ENCODE measurements at regions not wholly inside any gene's neighbourhood (a gene's known extent, or its start where the extent isn't known, plus 50 kb on each side); places are given as distances from the start of the nearest gene placed in this dataset.

- Histone ChIP-seq H3K27me3 (ENCODE audit: control insufficient read depth in 2 of 2, insufficient read depth in 2 of 2, low read length in 2 of 2) (no peaks in the 10 kb centered on the region), H3K36me3 (ENCODE audit: control insufficient read depth in 2 of 2, insufficient read depth in 2 of 2, low read length in 2 of 2) (no peaks in the 10 kb centered on the region), H3K9me3 (ENCODE audit: control insufficient read depth in 2 of 2, low read length in 2 of 2) (peaks cover 0 to under 1% of the 10 kb centered on the region in 2 donors), H3K4me1 (ENCODE audit: control insufficient read depth in 2 of 2, insufficient read depth in 2 of 2, low read length in 2 of 2) (no peaks in the 10 kb centered on the region), H3K27ac (ENCODE audit: low read depth in 2 of 2, low read length in 2 of 2) (no peak overlapping the region), H3K4me3 (ENCODE audit: low read length in 2 of 2) (no peak overlapping the region), H3K9ac (ENCODE audit: low read depth in 1 of 2, low read length in 2 of 2) (no peak overlapping the region)
These were observed 1542.6 kb downstream of the AACS start for GRCh38 chr12:126607867-126608266.

DNA sequence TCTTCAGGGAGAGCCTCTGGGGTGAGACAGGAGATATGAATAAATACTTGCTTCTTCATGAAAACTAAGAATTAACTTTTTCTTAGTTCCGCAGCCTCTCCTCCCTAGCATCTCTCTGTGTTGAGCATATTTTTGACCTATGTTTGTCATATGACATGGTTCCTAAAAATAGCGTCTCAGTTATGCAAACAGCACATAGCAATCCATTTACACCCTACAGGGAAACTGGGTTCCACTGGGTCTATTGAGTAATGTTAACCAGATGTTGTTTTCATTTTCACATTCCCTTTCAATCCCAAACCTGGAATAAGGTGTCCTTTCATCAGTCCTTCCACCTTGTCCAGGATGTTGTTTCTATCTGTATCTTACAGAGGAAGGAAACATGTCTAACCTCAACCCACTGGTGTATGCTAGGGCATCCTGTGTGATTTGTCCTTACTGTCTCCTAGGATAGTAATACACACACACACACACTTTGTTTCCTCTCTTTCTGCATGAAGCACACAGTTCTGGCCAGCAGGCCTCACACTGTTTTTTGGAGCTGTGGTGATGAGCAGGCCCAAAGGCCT is 1543.5 kb downstream of the AACS start:
- no peak overlapping the region for H3K27ac ChIP-seq (ENCODE audit: low read depth in 2 of 2, low read length in 2 of 2)
- H3K9me3 ChIP-seq (ENCODE audit: control insufficient read depth in 2 of 2, low read length in 2 of 2): peaks cover 0 to 4% of the 10 kb centered on the region in 2 donors
- no peaks in the 10 kb centered on the region for H3K27me3 ChIP-seq (ENCODE audit: control insufficient read depth in 2 of 2, insufficient read depth in 2 of 2, low read length in 2 of 2)
- H3K4me3 ChIP-seq (ENCODE audit: low read length in 2 of 2): no peak overlapping the region
- no peaks in the 10 kb centered on the region for H3K4me1 ChIP-seq (ENCODE audit: control insufficient read depth in 2 of 2, insufficient read depth in 2 of 2, low read length in 2 of 2)
- H3K36me3 ChIP-seq (ENCODE audit: control insufficient read depth in 2 of 2, insufficient read depth in 2 of 2, low read length in 2 of 2): no peaks in the 10 kb centered on the region
- H3K9ac ChIP-seq (ENCODE audit: low read depth in 1 of 2, low read length in 2 of 2): no peak overlapping the region

DNA sequence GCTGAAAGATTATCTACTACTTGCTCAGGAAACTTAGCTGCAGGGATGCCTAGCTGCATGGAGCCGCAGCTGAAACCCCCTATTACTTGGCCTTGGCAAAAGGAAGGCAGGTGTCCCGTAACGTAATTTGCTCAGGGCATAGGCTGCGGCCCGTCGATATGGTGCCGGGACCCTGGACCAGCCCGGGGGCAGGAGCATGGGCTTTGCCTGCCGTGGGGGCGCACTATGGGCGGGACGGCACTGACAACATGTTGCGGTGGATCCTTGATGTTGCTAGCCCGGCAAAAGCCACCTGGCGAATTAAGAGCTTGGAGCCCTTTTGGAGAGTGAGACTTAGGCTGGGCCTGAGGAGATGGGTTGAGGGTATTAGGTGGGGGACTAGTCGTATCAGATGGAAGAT is 1551.2 kb downstream of the AACS start:
- H3K36me3 ChIP-seq (ENCODE audit: control insufficient read depth in 2 of 2, insufficient read depth in 2 of 2, low read length in 2 of 2): no peaks in the 10 kb centered on the region
- H3K4me3 ChIP-seq (ENCODE audit: low read length in 2 of 2): no peak overlapping the region
- H3K4me1 ChIP-seq (ENCODE audit: control insufficient read depth in 2 of 2, insufficient read depth in 2 of 2, low read length in 2 of 2): no peaks in the 10 kb centered on the region
- no peak overlapping the region for H3K27ac ChIP-seq (ENCODE audit: low read depth in 2 of 2, low read length in 2 of 2)
- no peaks in the 10 kb centered on the region for H3K27me3 ChIP-seq (ENCODE audit: control insufficient read depth in 2 of 2, insufficient read depth in 2 of 2, low read length in 2 of 2)
- H3K9ac ChIP-seq (ENCODE audit: low read depth in 1 of 2, low read length in 2 of 2): no peak overlapping the region
- H3K9me3 ChIP-seq (ENCODE audit: control insufficient read depth in 2 of 2, low read length in 2 of 2): peaks cover 2 to 4% of the 10 kb centered on the region in 2 donors

DNA sequence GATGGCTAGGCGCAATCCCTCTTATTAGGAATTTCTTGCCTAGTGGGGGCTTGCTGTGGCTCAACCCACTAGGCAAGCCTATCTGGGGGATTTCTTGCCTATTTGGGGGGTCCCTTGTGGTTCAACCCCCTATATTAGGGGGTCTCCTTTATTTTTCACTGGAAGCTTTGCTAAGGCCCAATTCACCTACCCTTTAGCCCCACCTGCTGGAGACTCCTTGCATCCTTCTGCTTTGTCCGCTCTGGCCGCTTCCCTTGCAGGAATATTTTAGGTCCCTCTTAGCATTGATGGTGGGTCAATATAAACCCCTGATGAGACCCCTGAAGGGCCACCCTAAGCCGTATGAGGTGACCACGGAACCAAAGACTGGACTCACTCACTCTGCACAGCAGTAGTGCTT is 1552.1 kb downstream of the AACS start:
- H3K4me1 ChIP-seq (ENCODE audit: control insufficient read depth in 2 of 2, insufficient read depth in 2 of 2, low read length in 2 of 2): no peaks in the 10 kb centered on the region
- no peaks in the 10 kb centered on the region for H3K36me3 ChIP-seq (ENCODE audit: control insufficient read depth in 2 of 2, insufficient read depth in 2 of 2, low read length in 2 of 2)
- peaks cover 2 to 4% of the 10 kb centered on the region in 2 donors for H3K9me3 ChIP-seq (ENCODE audit: control insufficient read depth in 2 of 2, low read length in 2 of 2)
- H3K27ac ChIP-seq (ENCODE audit: low read depth in 2 of 2, low read length in 2 of 2): no peak overlapping the region
- H3K9ac ChIP-seq (ENCODE audit: low read depth in 1 of 2, low read length in 2 of 2): no peak overlapping the region
- H3K4me3 ChIP-seq (ENCODE audit: low read length in 2 of 2): no peak overlapping the region
- H3K27me3 ChIP-seq (ENCODE audit: control insufficient read depth in 2 of 2, insufficient read depth in 2 of 2, low read length in 2 of 2): no peaks in the 10 kb centered on the region

DNA sequence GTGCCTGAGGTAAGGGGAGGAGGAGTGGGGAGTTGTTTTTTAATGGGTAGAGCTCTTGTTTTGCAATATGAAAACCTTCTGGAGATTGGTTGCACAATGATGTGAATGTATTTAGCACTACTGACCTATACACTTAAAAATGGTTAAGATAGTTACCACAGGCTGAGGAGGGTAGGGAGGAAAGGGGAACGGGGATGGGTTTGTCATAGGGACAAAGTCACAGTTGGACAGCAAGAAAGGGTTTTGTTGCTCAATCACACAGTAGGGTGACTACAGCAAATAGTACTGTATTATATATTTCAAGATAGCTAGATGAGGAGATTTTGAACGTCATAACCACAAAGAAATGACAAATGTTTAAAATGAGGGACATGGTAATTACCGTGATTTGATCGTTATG is 1562.4 kb downstream of the AACS start:
- H3K9ac ChIP-seq (ENCODE audit: low read depth in 1 of 2, low read length in 2 of 2): no peak overlapping the region
- no peaks in the 10 kb centered on the region for H3K4me1 ChIP-seq (ENCODE audit: control insufficient read depth in 2 of 2, insufficient read depth in 2 of 2, low read length in 2 of 2)
- no peaks in the 10 kb centered on the region for H3K27me3 ChIP-seq (ENCODE audit: control insufficient read depth in 2 of 2, insufficient read depth in 2 of 2, low read length in 2 of 2)
- peaks cover 3 to 4% of the 10 kb centered on the region in 2 donors for H3K9me3 ChIP-seq (ENCODE audit: control insufficient read depth in 2 of 2, low read length in 2 of 2)
- H3K36me3 ChIP-seq (ENCODE audit: control insufficient read depth in 2 of 2, insufficient read depth in 2 of 2, low read length in 2 of 2): no peaks in the 10 kb centered on the region
- H3K27ac ChIP-seq (ENCODE audit: low read depth in 2 of 2, low read length in 2 of 2): no peak overlapping the region
- no peak overlapping the region for H3K4me3 ChIP-seq (ENCODE audit: low read length in 2 of 2)

DNA sequence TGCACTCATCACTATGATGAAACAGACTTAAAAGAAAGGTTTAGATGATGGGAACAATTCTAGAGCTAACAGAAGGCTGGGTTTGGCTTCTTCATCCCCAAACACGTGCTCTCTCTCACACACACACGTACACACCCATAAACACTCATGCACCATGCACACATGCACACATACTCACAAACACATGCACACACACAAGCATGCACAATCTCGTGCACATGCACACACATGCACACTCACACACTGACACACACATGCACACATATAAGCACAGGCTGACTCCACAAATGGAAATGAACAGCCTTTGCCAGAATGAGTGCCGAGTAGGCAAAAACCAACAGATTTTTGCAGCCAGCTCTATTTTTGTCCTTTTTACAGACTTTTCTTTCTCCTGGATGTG is 1571.6 kb downstream of the AACS start:
- Histone ChIP-seq H3K36me3 (ENCODE audit: control insufficient read depth in 2 of 2, insufficient read depth in 2 of 2, low read length in 2 of 2) (no peaks in the 10 kb centered on the region), H3K4me3 (ENCODE audit: low read length in 2 of 2) (no peak overlapping the region), H3K4me1 (ENCODE audit: control insufficient read depth in 2 of 2, insufficient read depth in 2 of 2, low read length in 2 of 2) (no peaks in the 10 kb centered on the region), H3K9ac (ENCODE audit: low read depth in 1 of 2, low read length in 2 of 2) (no peak overlapping the region), H3K27ac (ENCODE audit: low read depth in 2 of 2, low read length in 2 of 2) (no peak overlapping the region), H3K27me3 (ENCODE audit: control insufficient read depth in 2 of 2, insufficient read depth in 2 of 2, low read length in 2 of 2) (no peaks in the 10 kb centered on the region), H3K9me3 (ENCODE audit: control insufficient read depth in 2 of 2, low read length in 2 of 2) (peaks cover 0 to 3% of the 10 kb centered on the region in 2 donors)

DNA sequence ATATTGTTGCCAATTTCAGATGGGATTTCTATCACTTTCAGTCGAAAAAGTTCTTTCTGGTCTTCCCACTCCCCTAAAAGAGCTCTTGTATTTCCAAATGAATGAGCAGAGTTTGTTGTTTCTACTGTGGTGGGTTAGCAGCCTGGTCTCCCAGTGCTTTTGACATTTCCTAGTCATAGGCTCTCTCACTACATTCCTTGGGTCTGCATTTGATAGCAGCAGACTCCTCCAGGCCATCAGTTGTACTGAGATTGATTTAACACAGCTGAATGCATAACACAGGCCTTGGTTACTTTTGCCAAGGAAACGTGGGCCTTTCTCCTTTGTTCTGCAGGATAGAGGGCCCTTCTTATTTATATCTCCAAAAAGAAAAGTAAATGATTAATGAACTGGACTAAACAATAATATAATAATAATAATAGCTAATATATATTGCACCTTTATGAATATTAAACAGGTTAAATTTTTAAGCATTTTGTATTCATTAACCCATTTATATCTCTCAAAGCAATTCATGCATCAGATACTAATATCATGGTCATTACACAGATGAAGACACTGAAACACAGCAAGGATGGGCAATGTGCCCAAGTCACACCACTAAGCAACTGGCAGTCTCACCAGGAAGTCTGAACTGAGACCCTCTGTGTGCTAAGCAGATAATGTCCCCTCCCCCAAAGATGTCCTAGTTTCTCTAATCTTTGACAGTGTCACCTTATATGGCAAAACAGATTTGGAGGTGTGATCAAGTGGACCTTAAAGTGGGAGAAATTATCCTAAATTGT is 1579.2 kb downstream of the AACS start:
- Histone ChIP-seq H3K9me3 (ENCODE audit: control insufficient read depth in 2 of 2, low read length in 2 of 2) (no peaks in the 10 kb centered on the region), H3K27me3 (ENCODE audit: control insufficient read depth in 2 of 2, insufficient read depth in 2 of 2, low read length in 2 of 2) (no peaks in the 10 kb centered on the region), H3K9ac (ENCODE audit: low read depth in 1 of 2, low read length in 2 of 2) (no peak overlapping the region), H3K27ac (ENCODE audit: low read depth in 2 of 2, low read length in 2 of 2) (no peak overlapping the region), H3K4me1 (ENCODE audit: control insufficient read depth in 2 of 2, insufficient read depth in 2 of 2, low read length in 2 of 2) (no peaks in the 10 kb centered on the region), H3K4me3 (ENCODE audit: low read length in 2 of 2) (no peak overlapping the region), H3K36me3 (ENCODE audit: control insufficient read depth in 2 of 2, insufficient read depth in 2 of 2, low read length in 2 of 2) (no peaks in the 10 kb centered on the region)

GRCh38 chr12:126648074-126648473 is 1582.8 kb downstream of the AACS start:
- Histone ChIP-seq H3K27me3 (ENCODE audit: control insufficient read depth in 2 of 2, insufficient read depth in 2 of 2, low read length in 2 of 2) (no peaks in the 10 kb centered on the region), H3K27ac (ENCODE audit: low read depth in 2 of 2, low read length in 2 of 2) (no peak overlapping the region), H3K36me3 (ENCODE audit: control insufficient read depth in 2 of 2, insufficient read depth in 2 of 2, low read length in 2 of 2) (no peaks in the 10 kb centered on the region), H3K4me3 (ENCODE audit: low read length in 2 of 2) (no peak overlapping the region), H3K4me1 (ENCODE audit: control insufficient read depth in 2 of 2, insufficient read depth in 2 of 2, low read length in 2 of 2) (no peaks in the 10 kb centered on the region), H3K9me3 (ENCODE audit: control insufficient read depth in 2 of 2, low read length in 2 of 2) (no peaks in the 10 kb centered on the region), H3K9ac (ENCODE audit: low read depth in 1 of 2, low read length in 2 of 2) (no peak overlapping the region)

DNA sequence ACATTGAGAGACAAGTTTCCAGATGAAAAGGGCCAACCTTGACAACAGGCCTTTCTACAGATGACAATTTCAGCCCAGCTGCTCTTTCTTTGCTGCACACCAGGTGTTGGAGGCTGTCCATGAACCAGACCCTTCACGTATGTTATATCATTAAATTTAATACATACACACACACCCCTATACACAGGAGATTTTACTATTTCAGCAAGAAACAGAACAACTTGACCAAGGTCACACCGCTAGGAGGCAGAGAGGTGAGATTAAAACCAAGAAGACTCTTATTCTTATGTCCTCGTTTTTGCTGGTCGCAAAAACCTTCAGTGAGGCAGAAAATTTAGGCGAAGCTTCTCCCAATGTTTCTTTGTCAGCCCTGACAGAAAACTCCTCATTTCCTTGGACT is 1585.9 kb downstream of the AACS start:
- no peak overlapping the region for H3K4me3 ChIP-seq (ENCODE audit: low read length in 2 of 2)
- no peaks in the 10 kb centered on the region for H3K9me3 ChIP-seq (ENCODE audit: control insufficient read depth in 2 of 2, low read length in 2 of 2)
- H3K27ac ChIP-seq (ENCODE audit: low read depth in 2 of 2, low read length in 2 of 2): no peak overlapping the region
- H3K9ac ChIP-seq (ENCODE audit: low read depth in 1 of 2, low read length in 2 of 2): no peak overlapping the region
- no peaks in the 10 kb centered on the region for H3K27me3 ChIP-seq (ENCODE audit: control insufficient read depth in 2 of 2, insufficient read depth in 2 of 2, low read length in 2 of 2)
- no peaks in the 10 kb centered on the region for H3K4me1 ChIP-seq (ENCODE audit: control insufficient read depth in 2 of 2, insufficient read depth in 2 of 2, low read length in 2 of 2)
- H3K36me3 ChIP-seq (ENCODE audit: control insufficient read depth in 2 of 2, insufficient read depth in 2 of 2, low read length in 2 of 2): no peaks in the 10 kb centered on the region

GRCh38 chr12:126663304-126664094 is 1598.3 kb downstream of the AACS start:
- no peaks in the 10 kb centered on the region for H3K36me3 ChIP-seq (ENCODE audit: control insufficient read depth in 2 of 2, insufficient read depth in 2 of 2, low read length in 2 of 2)
- no peak overlapping the region for H3K9ac ChIP-seq (ENCODE audit: low read depth in 1 of 2, low read length in 2 of 2)
- H3K27ac ChIP-seq (ENCODE audit: low read depth in 2 of 2, low read length in 2 of 2): no peak overlapping the region
- no peaks in the 10 kb centered on the region for H3K4me1 ChIP-seq (ENCODE audit: control insufficient read depth in 2 of 2, insufficient read depth in 2 of 2, low read length in 2 of 2)
- H3K4me3 ChIP-seq (ENCODE audit: low read length in 2 of 2): no peak overlapping the region
- H3K9me3 ChIP-seq (ENCODE audit: control insufficient read depth in 2 of 2, low read length in 2 of 2): peaks cover 3% of the 10 kb centered on the region in 2 donors
- no peaks in the 10 kb centered on the region for H3K27me3 ChIP-seq (ENCODE audit: control insufficient read depth in 2 of 2, insufficient read depth in 2 of 2, low read length in 2 of 2)
